MCF 10A (cell line): ENCODE measurements at regions not wholly inside any gene's neighbourhood (a gene's known extent, or its start where the extent isn't known, plus 50 kb on each side); places are given as distances from the start of the nearest gene placed in this dataset.

ENCODE experiments used
- BruUV-seq: library from RNA; stranded (reverse); fragments of 400-500 nt; replicated peaks from 2 replicates; lab custom pipeline; 2021; lab: Mats Ljungman, UMichigan
- CTCF ChIA-PET: fragments of 300-600 bp; sonication (Branson Sonifier 250); formaldehyde crosslinking; extraction: SDS; loops from one replicate; lab custom pipeline; 2021; ENCODE audit warnings: antibody characterized with exemption, inconsistent platforms; lab: Yijun Ruan, JAX
- POLR2A ChIA-PET: fragments of 300-600, 350-650 bp; sonication (Branson Sonifier 250); formaldehyde crosslinking; extraction: SDS; loops from one replicate; lab custom pipeline; 2020; ENCODE audit warnings: antibody characterized with exemption, inconsistent platforms; lab: Yijun Ruan, JAX
- DNase-seq: peaks from one replicate; pipeline ENCODE4 v3.0.0-alpha.2; 2018; ENCODE audit not compliant: unreplicated experiment
- H3K27ac Mint-ChIP-seq: one replicate; pipeline ENCODE4 v1.8.0; 2022; ENCODE audit warnings: mild to moderate bottlenecking, low read depth, mixed read lengths; ENCODE audit not compliant: unreplicated experiment
- H3K27me3 Mint-ChIP-seq: one replicate; pipeline ENCODE4 v1.8.0; 2022; ENCODE audit warnings: mixed read lengths; ENCODE audit not compliant: insufficient read depth, unreplicated experiment
- H3K36me3 Mint-ChIP-seq: one replicate; pipeline ENCODE4 v1.8.0; 2022; ENCODE audit warnings: mild to moderate bottlenecking, moderate library complexity, mixed read lengths; ENCODE audit not compliant: insufficient read depth, unreplicated experiment
- H3K4me1 Mint-ChIP-seq: one replicate; pipeline ENCODE4 v1.8.0; 2022; ENCODE audit warnings: mixed read lengths; ENCODE audit not compliant: insufficient read depth, unreplicated experiment
- H3K4me3 Mint-ChIP-seq: one replicate; pipeline ENCODE4 v1.8.0; 2022; ENCODE audit warnings: mild to moderate bottlenecking, moderate library complexity, mixed read lengths; ENCODE audit not compliant: unreplicated experiment
- H3K9me3 Mint-ChIP-seq: one replicate; pipeline ENCODE4 v1.8.0; 2022; ENCODE audit warnings: mixed read lengths; ENCODE audit not compliant: unreplicated experiment
- CTCF ChIP-seq: fragments of 200-600 bp; IDR thresholded peaks from one replicate; pipeline ENCODE4 v1.8.0; 2022; ENCODE audit warnings: antibody characterized with exemption, mild to moderate bottlenecking; ENCODE audit not compliant: unreplicated experiment
- intact Hi-C: fragments of 100-400 bp; cut with micrococcal nuclease; formaldehyde crosslinking; loops from 2 replicates; pipeline ENCODE4 v1.14.1; 2022

GRCh38 chr3:4225005-4225471 lies 78.1 kb upstream of the SETMAR start:
- ChIA-PET CTCF (interaction anchor here (0.6 kb wide), 1 partner anchor 47 kb away, joined by 3 read pairs; no protein-coding TSS in a partner anchor), POLR2A (no interaction called here)
- Mint-ChIP-seq H3K4me3 (no peak overlapping the region), H3K9me3 (no peaks in the 10 kb centered on the region), H3K4me1 (no peaks in the 10 kb centered on the region), H3K27me3 (no peaks in the 10 kb centered on the region), H3K27ac (no peak overlapping the region), H3K36me3 (no peaks in the 10 kb centered on the region)
- TF ChIP-seq CTCF, result no peak
- intact Hi-C loops, result no loop called here
- DNase-seq, result no peak
- no TSS peak for BruUV-seq

- no peak for DNase-seq
- H3K4me3 Mint-ChIP-seq, result no peak overlapping the region
- no peaks in the 10 kb centered on the region for H3K9me3 Mint-ChIP-seq
- H3K4me1 Mint-ChIP-seq, result no peaks in the 10 kb centered on the region
- no peaks in the 10 kb centered on the region for H3K27me3 Mint-ChIP-seq
- no TSS peak for BruUV-seq
- intact Hi-C loops, result no loop called here
- CTCF ChIA-PET, result interaction anchor here (1.0 kb wide), 1 partner anchor 25 kb away, joined by 3 read pairs; no protein-coding TSS in a partner anchor
- H3K27ac Mint-ChIP-seq, result no peak overlapping the region
- no peak for TF ChIP-seq CTCF
- POLR2A ChIA-PET, result no interaction called here
- H3K36me3 Mint-ChIP-seq, result no peaks in the 10 kb centered on the region
These were observed 74.9 kb upstream of the SETMAR start for GRCh38 chr3:4228295-4228694.

DNA sequence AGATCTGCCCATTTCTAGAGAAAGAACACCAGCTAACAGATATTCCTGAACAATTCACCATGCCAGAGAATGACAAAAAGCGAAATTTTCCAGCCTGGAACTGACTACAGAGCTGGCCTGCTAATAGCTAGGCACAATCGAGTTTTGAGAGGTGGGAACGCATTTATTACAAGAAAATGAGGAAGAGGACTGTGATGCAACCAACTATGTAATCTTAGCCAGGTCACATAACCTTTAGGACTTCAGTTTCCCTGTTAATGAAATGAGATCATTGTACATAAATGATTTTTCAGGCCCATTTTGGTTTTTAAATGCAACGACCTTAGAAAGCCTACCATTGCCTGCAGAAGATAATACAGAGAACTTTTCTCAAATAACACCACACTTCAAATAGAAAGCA lies 72.1 kb upstream of the SETMAR start:
- Mint-ChIP-seq H3K36me3 (no peaks in the 10 kb centered on the region), H3K27me3 (no peaks in the 10 kb centered on the region), H3K4me1 (no peaks in the 10 kb centered on the region), H3K4me3 (no peak overlapping the region), H3K27ac (no peak overlapping the region), H3K9me3 (no peaks in the 10 kb centered on the region)
- intact Hi-C loops, result no loop called here
- ChIA-PET CTCF (interaction anchor here (0.9 kb wide), 1 partner anchor 40 kb away, joined by 3 read pairs; no protein-coding TSS in a partner anchor), POLR2A (no interaction called here)
- BruUV-seq, result no TSS peak
- DNase-seq, result no peak
- TF ChIP-seq CTCF, result no peak

DNA sequence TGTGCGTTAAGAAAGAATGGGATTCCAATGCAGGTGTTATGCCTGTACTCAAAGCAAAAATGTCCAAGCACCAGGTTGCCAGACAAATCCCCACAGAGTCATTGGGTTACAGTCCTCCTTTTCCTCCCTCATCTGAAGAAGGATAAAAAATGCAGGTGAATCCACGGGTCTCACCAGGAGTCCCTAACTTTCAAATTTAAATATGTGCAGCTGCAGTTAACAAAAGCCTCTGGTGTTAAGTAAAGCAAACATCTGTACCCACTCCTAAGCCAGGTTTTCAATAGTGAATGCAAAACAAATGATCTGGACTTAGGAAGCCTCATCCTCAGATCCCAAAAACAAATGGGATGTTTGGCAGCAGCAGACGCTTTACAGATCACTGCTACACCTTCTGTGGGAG lies 70.4 kb upstream of the SETMAR start:
- TF ChIP-seq CTCF, result no peak
- Mint-ChIP-seq H3K4me3 (no peak overlapping the region), H3K27me3 (no peaks in the 10 kb centered on the region), H3K4me1 (no peaks in the 10 kb centered on the region), H3K27ac (no peak overlapping the region), H3K9me3 (no peaks in the 10 kb centered on the region), H3K36me3 (no peaks in the 10 kb centered on the region)
- ChIA-PET CTCF (interaction anchor here (1.1 kb wide), 1 partner anchor 1032 kb away, joined by 5 read pairs; no protein-coding TSS in a partner anchor), POLR2A (no interaction called here)
- no peak for DNase-seq
- intact Hi-C loops, result no loop called here
- no TSS peak for BruUV-seq
